Hepatocyte (in vitro differentiated cells): ENCODE measurements at regions not wholly inside any gene's neighbourhood (a gene's known extent, or its start where the extent isn't known, plus 50 kb on each side); places are given as distances from the start of the nearest gene placed in this dataset.

ENCODE experiments used
- DNase-seq: peaks from one replicate; pipeline ENCODE4 v3.0.0-alpha.2; 2016; ENCODE audit warnings: low spot score
- H2AFZ ChIP-seq: fragments of 200-600 bp; sonication (generic); 2 replicates; pipeline ENCODE4 v1.6.0; 2016; ENCODE audit warnings: antibody characterized with exemption, mild to moderate bottlenecking
- H3K27ac ChIP-seq: fragments of 200-600 bp; sonication (generic); 2 replicates; pipeline ENCODE4 v1.5.1; 2016; ENCODE audit warnings: mild to moderate bottlenecking
- H3K27me3 ChIP-seq: fragments of 200-600 bp; sonication (generic); 2 replicates; pipeline ENCODE4 v1.6.1; 2016
- H3K36me3 ChIP-seq: fragments of 200-600 bp; sonication (generic); replicated peaks from 2 replicates; pipeline ENCODE4 v1.5.1; 2016; ENCODE audit warnings: low read depth; ENCODE audit not compliant: insufficient read depth
- H3K4me1 ChIP-seq: fragments of 200-600 bp; sonication (generic); 2 replicates; pipeline ENCODE4 v1.5.1; 2016; ENCODE audit warnings: mild to moderate bottlenecking, moderate library complexity; ENCODE audit not compliant: insufficient read depth
- H3K4me2 ChIP-seq: fragments of 200-600 bp; sonication (generic); 2 replicates; pipeline ENCODE4 v1.6.0; 2016
- H3K4me3 ChIP-seq: fragments of 200-600 bp; sonication (generic); 2 replicates; pipeline ENCODE4 v1.5.1; 2016; ENCODE audit warnings: mild to moderate bottlenecking
- H3K79me2 ChIP-seq: fragments of 200-600 bp; sonication (generic); 2 replicates; pipeline ENCODE4 v1.6.0; 2017; ENCODE audit warnings: mild to moderate bottlenecking
- H3K9me2 ChIP-seq: fragments of 200-600 bp; sonication (generic); replicated peaks from 2 replicates; pipeline ENCODE4 v1.6.0; 2017; ENCODE audit warnings: mild to moderate bottlenecking; ENCODE audit not compliant: insufficient read depth
- H3K9me3 ChIP-seq: fragments of 200-600 bp; sonication (generic); 2 replicates; pipeline ENCODE4 v1.5.1; 2016; ENCODE audit warnings: low read depth, mild to moderate bottlenecking
- H4K20me1 ChIP-seq: fragments of 200-600 bp; sonication (generic); 2 replicates; pipeline ENCODE4 v1.6.0; 2016; ENCODE audit warnings: mild to moderate bottlenecking; ENCODE audit not compliant: insufficient read depth, poor library complexity, severe bottlenecking
- CTCF ChIP-seq: fragments of 200-600 bp; sonication (generic); IDR thresholded peaks from 2 replicates; pipeline ENCODE4 v1.5.1; 2016; ENCODE audit warnings: antibody characterized with exemption, mild to moderate bottlenecking; ENCODE audit not compliant: poor library complexity
- EZH2 ChIP-seq: fragments of 200-600 bp; sonication (generic); IDR thresholded peaks from 2 replicates; pipeline ENCODE4 v1.6.1; 2016; ENCODE audit warnings: antibody characterized with exemption, mild to moderate bottlenecking, borderline replicate concordance
- EZH2phosphoT487 ChIP-seq: fragments of 200-600 bp; sonication (generic); IDR thresholded peaks from one replicate; pipeline ENCODE4 v1.6.1; 2018; ENCODE audit warnings: antibody characterized with exemption, mild to moderate bottlenecking, low read depth, moderate library complexity; ENCODE audit not compliant: unreplicated experiment, severe bottlenecking
- WGBS: methylation state at CpG from one replicate; pipeline ENCODE4 v1.1.6; 2016; ENCODE audit warnings: low lambda C conversion rate; ENCODE audit errors: missing lambda C conversion rate; 5-methylcytosine and 5-hydroxymethylcytosine counted together

- Histone ChIP-seq H3K4me3 (no peak overlapping the region), H3K27me3 (no peaks in the 10 kb centered on the region), H3K4me1 (no peaks in the 10 kb centered on the region), H3K27ac (no peak overlapping the region), H3K9me2 (no peaks in the 10 kb centered on the region), H3K79me2 (no peaks in the 10 kb centered on the region), H3K4me2 (no peak overlapping the region), H4K20me1 (no peaks in the 10 kb centered on the region), H3K36me3 (no peaks in the 10 kb centered on the region), H2AFZ (no peak overlapping the region), H3K9me3 (no peaks in the 10 kb centered on the region)
- WGBS = 68% methylated on average over 2 of the region's 2 CpGs
- TF ChIP-seq EZH2 (no peak), CTCF (no peak), EZH2phosphoT487 (no peak)
- no peak for DNase-seq
Measured at GRCh38 chr12:127245437-127245836, 1021.5 kb upstream of the TMEM132C start.

GRCh38 chr12:127247937-127248336, 1019.0 kb upstream of the TMEM132C start:
- H3K4me3 ChIP-seq = no peak overlapping the region
- no peaks in the 10 kb centered on the region for H3K4me1 ChIP-seq
- no peaks in the 10 kb centered on the region for H3K27me3 ChIP-seq
- no peaks in the 10 kb centered on the region for H3K9me3 ChIP-seq
- no peak for TF ChIP-seq EZH2
- TF ChIP-seq EZH2phosphoT487 = no peak
- TF ChIP-seq CTCF = no peak
- WGBS = 87% methylated on average over 4 of the region's 4 CpGs
- DNase-seq = no peak
- no peaks in the 10 kb centered on the region for H4K20me1 ChIP-seq
- no peaks in the 10 kb centered on the region for H3K36me3 ChIP-seq
- H2AFZ ChIP-seq = no peak overlapping the region
- no peak overlapping the region for H3K27ac ChIP-seq
- no peaks in the 10 kb centered on the region for H3K79me2 ChIP-seq
- H3K9me2 ChIP-seq = no peaks in the 10 kb centered on the region
- H3K4me2 ChIP-seq = no peak overlapping the region

- H3K36me3 ChIP-seq = no peaks in the 10 kb centered on the region
- no peak overlapping the region for H3K27ac ChIP-seq
- H3K9me2 ChIP-seq = no peaks in the 10 kb centered on the region
- 88% methylated on average over 1 of the region's 1 CpG for WGBS
- no peaks in the 10 kb centered on the region for H3K9me3 ChIP-seq
- no peaks in the 10 kb centered on the region for H3K27me3 ChIP-seq
- H3K79me2 ChIP-seq = no peaks in the 10 kb centered on the region
- H4K20me1 ChIP-seq = no peaks in the 10 kb centered on the region
- TF ChIP-seq EZH2phosphoT487 = no peak
- no peak for TF ChIP-seq CTCF
- no peak for TF ChIP-seq EZH2
- H3K4me3 ChIP-seq = no peak overlapping the region
- no peak for DNase-seq
- H3K4me1 ChIP-seq = no peaks in the 10 kb centered on the region
- H2AFZ ChIP-seq = no peak overlapping the region
- no peak overlapping the region for H3K4me2 ChIP-seq
Measured at GRCh38 chr12:127249428-127249827, 1017.5 kb upstream of the TMEM132C start.

GRCh38 chr12:127253797-127254327, 1013.1 kb upstream of the TMEM132C start:
- 87% methylated on average over 7 of the region's 7 CpGs for WGBS
- H2AFZ ChIP-seq = no peak overlapping the region
- no peaks in the 10 kb centered on the region for H3K9me3 ChIP-seq
- no peaks in the 10 kb centered on the region for H3K36me3 ChIP-seq
- no peak overlapping the region for H3K27ac ChIP-seq
- H3K4me2 ChIP-seq = no peak overlapping the region
- no peaks in the 10 kb centered on the region for H4K20me1 ChIP-seq
- TF ChIP-seq CTCF = no peak
- TF ChIP-seq EZH2phosphoT487 = no peak
- TF ChIP-seq EZH2 = no peak
- no peak overlapping the region for H3K4me3 ChIP-seq
- H3K9me2 ChIP-seq = no peaks in the 10 kb centered on the region
- no peak for DNase-seq
- H3K4me1 ChIP-seq = no peaks in the 10 kb centered on the region
- H3K79me2 ChIP-seq = no peaks in the 10 kb centered on the region
- no peaks in the 10 kb centered on the region for H3K27me3 ChIP-seq
